Stimulated activated naive CD4-positive, alpha-beta T cell (primary cell): ENCODE measurements at regions not wholly inside any gene's neighbourhood (a gene's known extent, or its start where the extent isn't known, plus 50 kb on each side); places are given as distances from the start of the nearest gene placed in this dataset.
"Not testable (repeated sequence)": the region's sequence is repeated elsewhere in the genome, so short reads cannot be mapped to it uniquely, and the experiment has no call there.

Source experiments
- DNase-seq, 6 experiments: peaks; one replicate each; lab custom pipeline; 2025; lab: John Stamatoyannopoulos, UW

DNA sequence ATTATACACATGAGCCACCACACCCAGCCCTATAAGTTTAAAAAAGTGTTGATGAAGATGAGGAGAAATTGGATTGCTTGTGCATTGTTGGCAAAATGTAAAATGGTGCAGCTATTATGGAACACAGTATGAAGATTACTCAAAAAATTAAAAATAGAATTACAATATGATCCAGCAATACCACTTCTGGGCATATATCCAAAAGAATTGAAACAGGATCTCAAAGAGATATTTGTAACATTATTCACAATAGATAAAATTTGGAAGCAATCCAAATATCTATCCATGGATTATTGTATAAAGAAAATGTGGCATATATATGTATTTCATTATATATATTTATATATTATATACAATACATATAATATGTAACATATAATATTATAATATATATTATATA lies 515.6 kb upstream of the GNPDA2 start:
- DNase-seq: no peak

DNA sequence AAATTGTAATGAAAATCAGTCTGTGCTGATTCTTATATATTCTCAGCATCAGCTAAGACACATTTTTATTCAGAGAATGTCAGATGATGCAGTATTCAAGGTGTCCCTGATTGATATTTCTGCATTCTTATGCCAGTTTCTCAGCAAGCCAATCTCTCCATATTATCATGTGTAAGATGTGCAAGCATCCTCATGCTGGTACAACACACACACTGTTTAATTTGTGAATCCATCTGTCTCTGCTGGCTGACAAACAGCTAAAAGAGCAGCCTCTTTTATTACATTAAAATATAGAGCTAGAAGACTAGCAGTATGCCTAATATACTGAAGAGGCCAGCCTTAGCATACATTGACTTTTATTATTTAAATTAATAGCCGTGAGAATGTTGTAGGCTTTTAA lies 502.9 kb upstream of the GNPDA2 start:
- no peak for DNase-seq

DNA sequence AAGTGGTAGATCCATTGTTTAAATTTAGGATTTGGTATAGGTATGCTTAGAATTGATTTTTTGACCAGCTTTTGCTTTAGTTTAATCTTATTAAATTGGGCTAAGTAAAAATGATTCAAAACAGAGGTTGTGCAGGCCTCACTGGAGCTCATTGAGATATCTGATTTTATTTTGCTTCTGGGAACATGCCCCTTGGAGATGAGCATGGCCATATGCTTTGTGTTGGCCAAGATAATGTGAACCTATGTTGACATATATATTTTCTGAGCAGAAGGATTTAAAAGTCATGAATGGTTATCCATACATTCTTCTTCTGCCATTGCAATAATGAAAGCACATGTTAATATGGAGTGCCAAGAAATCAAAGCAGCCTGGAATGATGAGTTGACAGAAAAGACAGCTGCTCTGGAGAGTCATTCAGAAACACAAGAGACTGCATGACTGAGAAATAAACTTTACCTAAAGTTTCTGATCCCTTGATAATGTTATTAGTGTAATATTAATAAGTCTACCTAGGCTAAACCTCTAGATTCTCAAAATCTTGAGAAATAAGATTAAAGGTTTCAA lies 489.7 kb upstream of the GNPDA2 start:
- DNase-seq: no peak

DNA sequence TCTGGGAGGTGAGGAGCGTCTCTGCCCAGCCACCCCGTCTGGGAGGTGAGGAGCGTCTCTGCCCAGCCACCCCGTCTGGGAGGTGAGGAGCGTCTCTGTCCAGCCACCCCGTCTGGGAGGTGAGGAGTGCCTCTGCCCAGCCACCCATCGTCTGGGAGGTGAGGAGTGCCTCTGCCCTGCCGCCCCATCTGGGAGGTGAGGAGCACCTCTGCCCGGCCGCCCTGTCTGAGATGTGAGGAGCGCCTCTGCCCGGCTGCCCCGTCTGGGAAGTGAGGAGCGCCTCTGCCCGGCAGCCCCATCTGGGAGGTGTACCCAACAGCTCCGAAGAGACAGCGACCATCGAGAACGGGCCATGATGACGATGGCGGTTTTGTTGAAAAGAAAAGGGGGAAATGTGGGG lies 482.1 kb upstream of the GNPDA2 start:
- not testable (repeated sequence) for DNase-seq

DNA sequence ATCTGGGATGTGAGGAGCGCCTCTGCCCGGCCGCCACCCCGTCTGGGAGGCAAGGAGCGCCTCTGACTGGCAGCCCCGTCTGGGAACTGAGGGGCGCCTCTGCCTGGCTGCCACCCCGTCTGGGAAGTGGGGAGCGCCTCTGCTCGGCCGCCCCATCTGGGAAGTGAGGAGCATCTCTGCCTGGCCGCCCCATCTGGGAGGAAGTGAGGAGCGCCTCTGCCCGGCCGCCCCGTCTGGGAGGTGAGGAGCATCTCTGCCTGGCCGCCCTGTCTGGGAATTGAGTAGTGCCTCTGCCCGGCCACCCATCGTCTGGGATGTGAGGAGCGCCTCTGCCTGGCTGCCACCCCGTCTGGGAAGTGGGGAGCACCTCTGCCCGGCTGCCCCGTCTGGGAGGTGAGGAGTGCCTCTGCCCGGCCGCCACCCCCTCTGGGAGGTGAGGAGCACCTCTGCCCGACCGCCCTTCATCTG lies 481.5 kb upstream of the GNPDA2 start:
- not testable (repeated sequence) for DNase-seq

DNA sequence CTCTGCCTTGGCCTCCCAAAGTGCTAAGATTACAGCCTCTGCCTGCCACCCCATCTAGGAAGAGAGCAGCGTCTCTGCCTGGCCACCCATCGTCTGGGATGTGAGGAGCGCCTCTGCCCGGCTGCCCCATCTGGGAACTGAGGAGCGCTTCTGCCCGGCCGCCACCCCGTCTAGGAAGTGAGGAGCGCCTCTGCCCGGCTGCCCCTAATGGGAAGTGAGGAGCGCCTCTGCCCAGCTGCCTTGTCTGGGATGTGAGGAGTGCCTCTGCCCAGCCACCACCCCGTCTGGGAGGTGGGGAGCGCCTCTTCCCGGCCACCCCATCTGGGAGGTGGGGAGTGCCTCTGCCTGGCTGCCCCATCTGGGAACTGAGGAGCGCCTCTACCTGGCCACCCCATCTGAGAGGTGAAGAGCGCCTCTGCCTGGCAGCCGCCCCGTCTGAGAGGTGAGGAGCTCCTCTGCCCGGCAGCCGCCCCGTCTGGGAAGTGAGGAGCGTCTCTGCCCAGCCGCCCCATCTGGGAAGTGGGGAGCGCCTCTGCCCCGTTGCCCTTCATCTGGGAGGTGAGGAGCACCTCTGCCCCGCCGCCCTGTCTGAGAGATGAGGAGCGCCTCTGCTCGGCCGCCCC lies 481.0 kb upstream of the GNPDA2 start:
- not testable (repeated sequence) for DNase-seq

DNA sequence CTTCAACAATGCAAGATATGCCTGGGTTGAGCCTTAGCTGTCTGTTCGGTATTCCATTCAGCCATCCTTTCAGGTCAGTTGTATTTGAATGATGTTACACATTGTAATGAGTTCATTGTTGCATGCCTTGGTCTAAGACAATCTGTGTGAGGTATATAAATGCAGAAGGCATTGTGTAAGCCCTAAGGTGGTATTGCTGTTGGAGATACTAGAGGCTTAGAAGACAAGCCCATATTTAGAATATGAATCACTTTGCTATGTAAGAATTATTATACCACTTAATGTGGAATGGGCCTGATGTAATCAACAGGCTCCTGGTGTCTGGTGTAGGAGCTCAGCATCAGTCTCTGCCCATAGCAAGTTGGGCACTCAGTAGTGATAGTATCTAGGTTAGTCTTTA lies 473.4 kb upstream of the GNPDA2 start:
- DNase-seq: no peak

DNA sequence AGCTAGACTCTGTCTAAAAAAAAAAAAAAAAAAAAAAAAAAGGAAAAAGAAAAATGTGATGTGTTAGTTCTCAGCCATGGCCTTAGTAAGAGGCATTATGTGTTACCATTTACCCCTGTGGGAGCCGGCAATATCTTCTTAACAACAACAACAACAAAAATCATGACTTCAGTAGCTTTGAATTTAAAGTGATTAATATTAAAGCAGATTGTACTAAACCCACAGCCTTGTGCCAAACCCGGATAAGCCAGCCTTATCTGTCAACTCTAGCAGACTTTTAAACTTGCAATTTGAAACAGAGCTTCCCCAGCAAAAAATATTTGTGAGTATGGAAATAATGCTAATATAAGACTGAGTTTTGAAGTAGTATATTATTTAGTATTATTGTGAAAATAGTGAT lies 462.1 kb upstream of the GNPDA2 start:
- no peak for DNase-seq

DNA sequence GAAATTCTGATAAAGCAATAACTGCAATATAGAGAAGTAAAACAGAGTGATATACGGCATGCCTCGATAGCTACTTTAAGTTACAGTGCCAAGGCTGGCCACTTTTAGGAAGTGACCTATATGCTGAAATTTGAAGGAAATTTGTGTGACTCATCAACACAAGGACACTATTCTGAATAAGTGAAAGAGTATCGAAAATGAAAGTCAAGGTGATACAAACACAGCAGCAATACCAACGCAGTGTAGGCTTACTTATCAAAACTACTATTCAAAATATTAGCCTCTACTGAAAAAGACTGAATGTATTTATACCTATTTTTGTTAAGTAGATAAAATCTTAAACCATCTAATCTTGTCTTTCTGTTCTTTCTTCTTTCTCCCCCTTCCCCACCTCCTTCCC lies 459.9 kb upstream of the GNPDA2 start:
- DNase-seq: no peak

DNA sequence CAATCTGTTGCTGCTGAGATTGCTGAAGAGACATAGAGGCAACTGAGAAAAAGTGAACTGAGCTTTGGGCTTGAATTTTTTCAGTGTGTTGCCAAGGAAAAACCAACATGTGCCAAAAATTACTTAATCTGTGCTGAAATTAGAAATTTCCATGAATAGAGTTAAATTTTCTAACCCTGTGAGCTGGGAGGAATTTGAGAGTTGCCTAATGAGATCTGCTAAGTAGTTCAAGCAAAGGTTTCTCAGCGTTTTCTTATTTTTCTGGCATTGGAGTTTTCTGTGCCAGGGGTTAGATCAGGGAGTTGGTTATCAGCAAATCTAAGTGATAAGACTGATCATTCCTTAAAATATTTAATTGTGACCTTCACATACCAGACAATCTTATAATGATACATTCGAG lies 457.5 kb upstream of the GNPDA2 start:
- DNase-seq: no peak

DNA sequence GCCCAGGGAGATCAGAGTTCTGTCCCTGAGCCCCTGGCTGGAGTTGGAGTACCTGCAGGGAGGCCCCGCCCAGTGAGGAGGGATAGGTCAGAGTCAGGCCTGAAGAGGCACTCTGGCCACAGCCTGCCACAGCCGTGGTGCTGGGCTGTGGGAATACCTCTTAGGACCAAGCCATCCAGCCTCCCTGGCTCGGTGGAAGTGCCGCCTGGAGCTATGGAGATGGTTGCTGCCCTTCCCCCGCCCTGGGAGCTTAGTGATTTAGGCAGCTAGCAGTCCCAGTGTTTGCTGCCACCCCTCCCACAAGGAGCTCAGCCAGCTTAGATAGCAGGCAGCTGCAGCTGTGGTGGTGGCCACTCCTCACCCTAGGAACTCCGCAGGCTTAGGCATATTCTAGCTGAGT lies 446.3 kb upstream of the GNPDA2 start:
- DNase-seq: no peak

DNA sequence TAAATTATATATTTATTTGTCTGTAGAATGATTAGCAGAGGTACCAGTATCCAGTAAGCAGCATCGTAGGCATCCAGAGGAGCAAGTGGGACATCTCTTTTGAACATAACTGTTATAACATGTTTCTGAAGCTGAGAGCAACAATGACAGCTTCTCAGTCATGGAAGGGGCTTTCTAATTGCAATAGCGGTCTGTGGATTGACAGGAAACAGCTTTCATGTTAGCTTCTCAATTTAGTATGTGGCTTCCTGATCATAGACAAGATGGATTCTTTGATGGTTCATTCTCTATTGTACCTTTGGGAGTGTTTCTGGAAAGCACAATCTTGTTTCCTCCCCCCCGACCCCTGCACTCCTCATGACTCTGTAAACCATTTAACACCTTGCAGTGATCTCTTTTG lies 434.6 kb upstream of the GNPDA2 start:
- no peak for DNase-seq

DNA sequence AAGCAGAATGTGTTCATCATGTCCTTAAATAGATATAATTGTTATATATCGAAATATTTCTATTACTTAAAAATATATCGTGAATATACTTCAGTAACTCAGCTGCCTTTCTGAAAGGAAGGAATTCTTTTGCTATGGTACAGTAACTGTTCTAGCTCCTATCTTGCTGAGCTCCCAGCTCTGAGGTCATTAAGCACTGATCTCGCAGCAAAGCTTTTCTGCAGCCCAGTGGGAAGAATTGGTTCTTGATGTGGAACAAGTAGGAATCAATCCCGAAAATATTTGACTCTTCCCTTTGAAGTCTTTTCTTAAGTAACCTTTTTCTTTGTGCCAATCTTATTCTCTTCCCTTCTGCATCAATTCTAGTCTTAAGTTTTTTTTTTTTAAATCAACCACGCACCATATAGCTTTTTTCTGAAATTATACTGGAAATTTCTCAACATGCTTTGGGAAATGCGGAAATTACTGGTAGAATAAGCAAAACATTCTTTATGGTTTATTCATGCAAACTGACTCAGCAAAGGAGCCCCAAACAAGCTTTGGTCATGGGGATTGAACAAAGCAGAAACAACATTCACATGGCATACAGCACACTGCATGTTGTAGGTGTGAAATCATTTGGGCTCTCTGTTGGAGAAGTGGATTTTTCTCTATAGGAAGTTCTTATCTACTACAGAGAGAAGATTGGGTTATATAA lies 428.9 kb upstream of the GNPDA2 start:
- DNase-seq: no peak

DNA sequence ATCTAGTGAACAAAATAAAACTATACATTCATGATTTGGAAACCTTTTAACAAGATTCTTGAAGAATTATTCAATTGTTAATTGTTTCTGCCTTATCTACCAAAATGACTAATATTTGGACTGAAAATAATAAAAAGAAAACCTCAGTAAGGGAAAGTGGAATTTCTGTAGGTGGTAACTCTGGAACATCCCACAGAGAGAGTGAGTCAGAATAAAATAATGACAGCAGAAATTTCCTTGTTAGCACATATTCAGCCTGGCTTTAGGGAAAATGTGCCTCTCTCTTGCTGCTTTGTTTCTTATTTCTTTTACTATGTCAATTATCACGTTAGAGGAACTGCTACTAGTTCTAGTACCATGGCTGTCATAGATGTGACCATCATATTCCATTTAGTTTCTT lies 421.5 kb upstream of the GNPDA2 start:
- no peak for DNase-seq

DNA sequence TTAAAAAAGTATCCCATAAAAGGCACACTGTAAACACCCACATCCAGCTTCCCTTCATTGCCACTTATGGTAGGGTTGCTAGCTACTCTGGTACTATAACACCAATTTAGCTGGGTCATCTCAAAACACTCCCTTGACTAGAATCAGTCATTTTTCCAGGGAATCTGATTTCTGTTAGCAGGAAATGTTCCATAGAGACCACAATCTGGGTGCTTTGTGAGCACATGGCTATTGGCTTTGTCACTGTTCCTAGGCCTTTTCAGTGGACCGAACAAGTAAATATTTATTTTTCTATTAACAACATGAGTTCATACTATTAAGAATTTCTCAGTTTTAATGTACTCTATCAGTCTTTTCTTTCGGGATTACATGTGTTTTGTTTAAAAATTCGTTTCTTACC lies 404.7 kb upstream of the GNPDA2 start:
- no peak for DNase-seq

DNA sequence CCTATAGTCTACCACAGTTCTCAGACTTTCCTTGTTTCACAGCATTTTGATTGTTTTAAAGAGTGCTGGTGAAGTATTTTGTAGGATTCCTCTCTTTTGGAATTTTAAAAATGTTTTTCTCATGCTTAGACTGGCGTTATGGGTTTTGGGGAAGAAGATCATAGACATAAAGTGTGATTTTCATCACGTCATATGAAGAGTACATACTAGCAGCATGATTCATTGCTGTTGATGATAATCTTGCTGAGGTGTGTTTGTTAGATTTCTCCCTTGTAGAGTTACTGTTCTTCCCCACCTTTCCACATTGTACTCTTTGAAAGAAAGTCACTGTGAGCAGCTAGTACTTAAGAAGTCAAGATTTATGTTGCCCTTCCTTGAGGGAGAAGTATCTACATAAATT lies 396.1 kb upstream of the GNPDA2 start:
- no peak for DNase-seq

DNA sequence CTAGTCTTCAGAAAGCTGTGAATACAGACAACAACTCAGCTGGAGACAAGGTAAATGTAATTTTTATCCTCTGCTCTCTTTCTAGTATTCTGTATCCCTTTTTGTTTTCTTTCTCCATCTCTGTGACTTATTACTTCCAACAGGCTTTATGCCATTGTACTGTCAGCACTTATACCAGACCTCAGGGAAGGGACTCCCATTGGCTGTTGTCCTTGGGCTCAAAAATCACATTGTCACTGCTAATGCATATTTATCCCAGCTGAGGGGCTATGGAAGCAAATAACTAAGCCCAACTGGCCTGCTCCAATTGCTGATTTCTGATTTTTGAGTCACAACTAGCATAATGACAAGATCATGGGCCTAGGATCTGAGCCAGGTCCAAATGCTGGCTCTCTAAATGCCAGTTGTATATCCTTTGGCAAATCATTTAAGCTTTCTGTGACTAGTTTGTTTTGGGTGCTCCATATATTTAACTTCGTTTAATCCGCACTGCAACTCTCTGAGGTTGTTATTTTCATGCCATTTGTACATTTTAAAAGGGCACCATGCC lies 395.1 kb upstream of the GNPDA2 start:
- DNase-seq: no peak

DNA sequence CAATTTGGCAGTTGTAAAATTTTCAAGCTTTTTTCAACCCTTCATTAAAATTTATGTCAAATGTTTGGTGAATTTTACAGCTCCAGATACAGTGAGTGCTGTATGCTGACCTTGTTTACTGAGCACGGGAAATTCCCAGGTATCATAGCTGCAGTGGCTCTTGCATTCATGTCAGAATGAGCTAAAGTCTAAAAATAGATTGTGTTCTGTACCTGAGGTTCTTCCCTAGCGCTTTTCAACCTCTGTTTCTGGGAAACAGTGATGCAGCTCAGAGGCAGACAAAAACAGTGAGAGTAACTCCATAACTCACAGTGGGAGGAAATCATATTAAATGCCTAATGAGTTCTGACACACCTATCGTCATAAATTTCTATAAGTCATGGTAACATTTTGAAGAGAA lies 393.8 kb upstream of the GNPDA2 start:
- no peak for DNase-seq

DNA sequence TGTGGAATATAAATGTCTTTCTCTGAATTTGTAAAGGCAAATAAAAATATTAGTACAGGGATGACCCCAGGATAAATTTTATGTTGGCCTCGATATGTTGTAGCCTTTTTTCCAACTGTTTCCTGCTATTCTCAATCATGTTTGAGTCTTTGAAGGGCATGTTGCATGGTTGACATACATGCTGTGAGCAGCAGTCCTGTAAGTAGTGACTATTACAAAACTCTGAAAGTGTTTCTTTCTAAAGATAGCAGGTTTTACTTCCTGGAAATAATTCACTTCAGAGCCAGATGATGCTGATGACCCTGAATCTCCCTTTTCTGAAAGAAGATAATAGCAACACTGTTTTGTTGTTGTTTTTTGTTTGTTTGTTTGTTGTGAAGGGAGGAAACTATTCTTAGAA lies 393.0 kb upstream of the GNPDA2 start:
- no peak for DNase-seq

DNA sequence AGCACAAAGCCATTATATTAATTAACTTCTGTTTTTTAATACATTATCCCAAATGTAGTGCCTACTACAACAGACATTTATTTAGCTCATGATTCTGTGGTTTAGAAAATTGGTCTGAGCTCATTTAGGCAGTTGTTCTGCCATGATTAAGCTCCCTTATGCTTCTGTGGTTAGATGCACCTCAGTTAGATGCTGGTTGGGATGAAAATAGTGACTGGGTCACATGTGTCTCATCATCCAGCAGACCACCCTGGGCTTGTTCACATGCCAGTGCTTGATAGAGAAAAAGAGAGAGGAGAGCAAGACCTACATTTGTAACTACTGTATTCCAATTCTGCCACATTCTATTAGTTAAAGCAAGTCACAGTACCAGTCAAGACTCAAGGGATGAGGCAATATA lies 376.4 kb upstream of the GNPDA2 start:
- no peak for DNase-seq

DNA sequence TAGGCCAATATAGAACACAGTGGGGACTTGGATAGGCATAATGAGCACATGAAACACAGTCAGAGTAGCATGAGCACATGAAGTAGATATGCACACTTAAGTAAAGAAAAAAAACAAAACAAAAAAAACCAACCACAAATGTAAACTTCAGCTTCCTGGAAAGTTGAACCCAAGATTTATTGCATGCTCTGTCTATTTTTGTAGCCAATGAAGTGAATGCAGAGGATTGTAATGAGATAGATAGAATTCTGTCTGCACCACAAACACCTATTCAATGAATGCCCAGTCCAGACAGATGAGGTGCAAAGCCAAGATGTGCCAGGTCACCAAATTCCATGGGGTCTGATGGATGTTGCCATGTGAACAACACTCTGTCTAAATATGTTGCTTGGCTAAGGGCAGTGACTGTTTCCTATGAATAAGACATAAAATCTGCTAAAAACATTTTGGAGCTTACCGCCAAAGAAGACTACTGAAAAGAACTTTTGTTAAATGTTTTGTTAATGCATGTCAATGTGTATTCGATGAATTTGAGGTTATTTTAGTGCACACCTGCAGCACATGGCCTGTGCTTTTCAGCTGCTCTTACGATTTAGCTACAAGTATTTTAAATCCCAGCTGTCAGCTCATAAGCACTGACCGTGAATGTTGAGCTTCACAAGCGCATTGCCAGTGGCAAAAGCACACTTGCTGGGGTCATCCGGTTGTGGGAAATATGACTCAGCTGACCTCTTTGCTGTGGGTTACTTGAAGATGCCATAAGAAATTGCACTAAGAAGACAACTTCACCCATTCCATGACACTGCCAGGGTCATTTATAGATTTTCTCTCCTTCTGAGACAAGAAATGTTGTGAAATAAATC lies 374.8 kb upstream of the GNPDA2 start:
- DNase-seq: no peak

DNA sequence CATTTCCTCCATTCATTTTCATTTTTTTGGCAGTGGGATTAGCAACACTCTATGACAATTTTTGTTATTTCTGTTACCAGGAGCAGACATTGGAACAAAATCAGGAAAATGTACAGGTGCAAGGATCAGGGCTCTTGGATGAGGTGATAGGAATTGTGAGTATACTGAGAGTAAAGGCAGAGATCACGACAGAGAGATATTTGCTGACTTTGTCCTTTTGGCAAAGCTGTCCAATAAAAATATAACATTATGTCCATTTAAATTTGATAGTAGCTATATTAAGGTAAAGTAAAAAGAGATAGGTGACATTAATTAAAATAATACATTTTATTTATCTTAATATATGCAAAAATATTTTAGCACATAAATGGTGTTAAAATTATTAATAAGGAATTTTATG lies 373.1 kb upstream of the GNPDA2 start:
- DNase-seq: no peak
